Tongue (tissue), 1 donor: ENCODE measurements at regions not wholly inside any gene's neighbourhood (a gene's known extent, or its start where the extent isn't known, plus 50 kb on each side); places are given as distances from the start of the nearest gene placed in this dataset.
"Not testable (repeated sequence)": the region's sequence is repeated elsewhere in the genome, so short reads cannot be mapped to it uniquely, and the experiment has no call there.

ENCODE experiments used
- DNase-seq: peaks from one replicate; pipeline ENCODE4 v3.0.0-alpha.2; 2015

GRCh38 chr7:138169441-138169851, 93.2 kb downstream of the AKR1D1 start:
- DNase-seq, result no peak

GRCh38 chr7:138170298-138170697, 94.0 kb downstream of the AKR1D1 start:
- no peak for DNase-seq

DNA sequence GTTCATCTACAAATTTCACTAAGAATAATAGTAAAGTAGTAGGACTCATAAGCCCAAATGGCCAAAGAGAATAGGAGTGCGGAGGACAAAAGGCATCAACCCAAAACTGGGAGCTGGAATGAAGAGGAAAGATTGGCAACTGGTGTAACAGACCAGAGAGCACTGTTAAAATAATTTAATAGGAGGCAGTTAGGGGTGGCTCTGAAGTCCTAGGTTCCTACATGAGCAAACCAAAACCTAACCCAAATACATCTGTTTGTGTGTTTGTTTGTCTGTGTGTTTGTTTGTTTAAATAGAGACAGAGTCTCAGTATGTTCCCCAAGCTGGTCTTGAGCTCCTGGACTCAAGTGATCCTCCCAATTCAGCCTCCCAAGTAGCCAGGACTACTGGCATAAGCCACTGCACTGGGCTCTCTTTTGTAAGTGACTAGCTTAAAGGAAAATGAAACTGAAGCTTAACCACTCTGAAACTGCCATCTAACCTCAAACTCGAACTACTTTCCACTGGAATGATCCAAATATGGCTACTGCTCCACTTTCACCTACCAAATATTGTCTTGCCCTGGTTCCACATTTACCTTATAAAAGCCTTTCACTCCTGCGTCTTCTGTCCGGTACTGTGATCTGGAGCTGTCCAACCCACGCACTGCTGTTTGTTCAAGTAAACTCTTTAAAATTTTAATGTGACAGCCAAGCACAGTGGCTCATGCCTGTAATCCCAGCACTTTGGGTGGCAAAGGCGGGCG, 94.9 kb downstream of the AKR1D1 start:
- DNase-seq, result no peak

GRCh38 chr7:138173548-138173947, 97.3 kb downstream of the AKR1D1 start:
- no peak for DNase-seq

GRCh38 chr7:138176060-138176459, 99.8 kb downstream of the AKR1D1 start:
- DNase-seq, result no peak

DNA sequence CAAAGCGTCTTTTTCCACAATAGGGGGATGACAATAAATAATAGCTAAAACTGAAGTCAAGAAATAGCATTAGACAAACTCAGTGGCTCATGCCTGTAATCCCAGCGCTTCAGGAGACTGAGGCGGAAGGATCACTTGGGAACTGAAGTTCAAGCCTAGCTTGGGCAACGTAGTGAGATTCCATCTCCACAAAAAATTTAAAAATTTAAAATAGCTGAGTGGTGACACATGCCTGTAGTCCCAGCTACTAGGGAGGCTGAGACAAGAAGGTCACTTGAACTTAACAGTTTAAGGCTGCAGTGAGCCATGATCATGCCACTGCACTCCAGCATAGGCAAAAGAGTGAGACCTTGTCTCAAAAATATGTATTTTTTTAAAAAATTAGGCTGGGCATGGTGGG, 107.9 kb downstream of the AKR1D1 start:
- DNase-seq, result no peak

DNA sequence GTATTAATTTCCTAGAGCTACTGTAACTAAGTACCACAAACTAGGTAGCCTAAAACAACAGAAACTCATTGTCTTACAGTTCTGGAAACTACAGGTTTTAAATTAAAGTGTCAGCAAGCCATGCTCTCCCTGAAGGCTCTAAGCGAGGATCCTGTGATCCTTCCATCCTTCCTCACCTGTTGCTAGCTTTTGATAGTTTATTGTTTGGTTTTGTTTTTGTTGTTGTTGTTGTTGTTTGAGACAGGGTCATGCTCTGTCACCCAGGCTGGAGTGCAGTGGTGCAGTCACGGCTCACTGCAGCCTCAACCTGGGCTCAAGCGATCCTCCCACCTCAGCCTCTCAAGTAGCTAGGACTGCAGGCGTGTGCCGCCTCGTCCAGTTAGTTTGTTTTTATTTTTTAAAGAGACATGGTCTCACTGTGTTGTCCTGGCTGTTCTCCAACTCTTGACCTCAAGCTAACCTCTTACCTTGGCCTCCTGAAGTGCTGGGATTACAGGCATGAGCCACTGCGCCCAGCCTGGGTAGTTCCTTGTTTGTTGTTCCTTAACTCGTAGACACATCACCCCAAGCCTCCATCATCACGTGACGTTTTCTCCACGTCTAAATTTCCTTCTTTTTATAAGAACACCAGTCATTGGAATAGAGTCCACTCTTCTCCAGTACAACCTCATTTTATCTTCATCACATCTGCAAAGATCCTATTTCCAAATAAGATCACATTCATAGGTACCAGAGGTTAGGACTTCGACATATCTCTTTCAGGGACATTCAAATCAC, 109.1 kb downstream of the AKR1D1 start:
- no peak for DNase-seq

DNA sequence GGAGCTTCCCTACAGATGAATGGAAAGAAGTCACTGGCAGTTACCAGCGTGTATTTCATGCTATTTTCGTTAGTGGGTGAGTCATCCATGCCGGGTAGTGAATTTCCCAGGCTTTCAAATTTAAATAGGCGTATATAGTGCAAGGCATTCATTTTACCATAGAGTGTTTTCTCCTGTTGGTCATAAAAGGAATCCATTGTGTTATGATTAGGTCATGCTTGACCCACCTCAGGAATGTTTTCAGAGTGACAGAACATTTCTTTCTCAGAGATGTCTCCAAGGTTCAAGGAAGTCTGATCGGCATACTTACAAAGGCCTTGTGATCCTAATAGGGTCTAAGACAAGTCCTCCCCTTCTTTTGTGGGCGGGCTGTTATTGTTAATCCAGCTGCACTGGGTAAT, 110.7 kb downstream of the AKR1D1 start:
- peak; percentile 21 for DNase-seq

DNA sequence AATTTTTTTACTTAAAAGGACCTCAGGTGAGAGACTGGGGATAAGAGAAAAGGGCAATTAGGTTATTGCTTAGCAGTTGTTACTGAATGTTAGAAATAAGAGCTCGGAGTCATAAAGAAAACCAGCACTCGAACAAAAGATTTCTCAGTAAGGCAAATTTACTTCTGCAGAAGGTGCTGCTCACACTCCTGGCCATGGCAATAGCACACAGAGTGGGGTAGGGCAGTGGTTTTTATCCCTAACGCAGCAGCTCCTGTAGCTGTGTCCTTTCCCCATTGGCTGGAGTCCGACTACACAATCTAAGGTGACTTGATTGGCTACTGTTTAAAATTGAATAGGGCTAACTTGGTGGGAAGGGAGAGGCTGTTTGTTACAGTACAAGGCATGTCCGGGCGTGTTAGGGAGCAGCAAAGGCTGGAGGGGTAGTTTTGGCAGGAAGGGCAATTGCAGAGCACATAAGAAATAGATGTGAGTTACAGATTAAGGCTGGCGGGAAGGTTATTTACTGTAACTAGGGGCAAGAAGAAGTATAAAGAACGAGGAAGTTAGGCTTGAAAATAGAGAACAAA, 112.1 kb downstream of the AKR1D1 start:
- no peak for DNase-seq

GRCh38 chr7:138194567-138194966, 118.3 kb downstream of the AKR1D1 start:
- no peak for DNase-seq

- DNase-seq, result no peak
Observed at GRCh38 chr7:138195151-138195571, 118.9 kb downstream of the AKR1D1 start.

DNA sequence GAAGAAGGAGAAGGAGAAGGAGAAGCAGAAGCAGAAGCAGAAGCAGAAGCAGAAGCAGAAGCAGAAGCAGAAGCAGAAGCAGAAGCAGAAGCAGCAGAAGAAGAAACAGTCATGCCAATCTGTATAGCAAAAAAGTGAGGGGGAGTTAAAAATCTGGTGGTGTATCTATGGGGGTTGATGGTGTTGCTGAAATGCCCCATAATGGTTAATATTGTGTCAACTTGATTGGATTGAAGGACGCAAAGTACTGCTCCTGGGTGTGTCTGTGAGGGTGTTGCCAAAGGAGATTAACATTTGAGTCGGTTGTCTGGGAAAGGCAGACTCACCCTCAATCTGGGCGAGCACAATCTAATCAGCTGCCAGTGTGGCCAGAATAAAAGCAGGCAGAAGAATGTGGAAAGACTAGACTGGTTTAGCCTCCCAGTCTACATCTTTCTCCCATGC, 120.3 kb downstream of the AKR1D1 start:
- not testable (repeated sequence) for DNase-seq

DNA sequence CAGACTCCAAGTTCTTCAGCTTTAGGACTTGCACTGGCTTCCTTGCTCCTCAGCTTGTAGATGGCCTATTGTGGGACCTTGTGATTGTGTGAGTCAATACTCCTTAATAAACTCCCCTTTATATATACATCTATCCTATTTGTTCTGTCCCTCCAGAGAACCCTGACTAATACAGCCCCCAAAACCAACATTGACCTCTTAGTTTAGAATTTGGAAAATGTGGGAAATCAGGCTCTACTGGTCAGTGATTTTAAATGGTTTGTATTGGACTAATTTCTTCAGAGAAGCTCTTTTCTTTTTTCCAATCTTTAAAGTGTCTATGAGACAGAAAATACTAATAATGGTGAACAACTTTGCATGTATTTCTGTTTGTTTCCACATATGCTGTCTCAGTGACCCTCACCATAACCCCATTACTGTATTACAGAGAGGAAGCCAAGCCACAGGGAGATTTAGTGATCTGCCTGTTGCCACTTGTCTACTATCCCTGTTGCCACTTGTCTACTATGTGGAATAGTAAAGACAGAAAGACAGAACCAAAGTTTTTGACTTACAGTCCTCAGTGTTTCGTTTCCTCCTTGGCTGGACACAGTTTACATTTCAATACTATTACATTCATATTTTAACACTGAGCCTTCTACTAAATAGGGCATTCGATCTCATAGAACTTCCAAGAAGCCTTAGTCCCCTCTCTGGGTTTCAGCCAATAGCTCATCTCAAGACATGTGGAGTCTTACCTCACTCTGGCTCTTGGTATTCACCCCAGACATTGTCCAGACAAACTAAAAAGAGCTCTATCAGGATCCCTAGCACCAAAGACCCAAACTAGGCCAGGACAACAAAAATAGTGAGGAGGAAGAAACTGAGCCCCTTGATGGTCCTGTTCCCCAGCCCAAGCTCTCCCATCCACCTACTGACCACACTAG, 121.0 kb downstream of the AKR1D1 start:
- DNase-seq, result no peak

- peak; percentile 35 for DNase-seq
Observed at GRCh38 chr7:138204285-138204981, 128.2 kb downstream of the AKR1D1 start.

GRCh38 chr7:138204982-138205298, 128.7 kb downstream of the AKR1D1 start:
- no peak for DNase-seq

DNA sequence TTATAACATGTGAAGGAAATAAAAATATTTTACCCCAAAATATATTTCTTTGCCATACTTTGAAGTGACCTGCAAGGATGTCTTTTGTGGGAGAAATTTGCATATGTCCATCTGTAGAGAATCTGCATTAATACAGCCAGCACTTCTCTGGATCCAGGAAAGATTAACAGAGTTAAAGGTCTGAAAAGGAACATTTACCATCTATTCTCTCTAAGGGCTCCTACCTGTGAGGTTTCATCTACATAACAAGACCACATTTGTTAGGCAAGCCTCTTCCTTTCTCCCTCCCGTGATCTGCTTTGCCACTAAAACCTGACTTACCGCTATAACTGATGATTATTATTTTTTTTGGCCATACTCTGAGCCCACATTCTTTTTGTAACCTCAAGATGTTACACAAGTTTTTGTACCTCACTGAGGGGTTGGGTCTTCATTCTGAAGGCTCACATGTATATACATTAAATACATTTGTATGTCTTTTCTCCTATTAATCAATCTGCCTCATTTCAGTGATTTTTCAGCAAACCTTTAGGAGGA, 129.4 kb downstream of the AKR1D1 start:
- DNase-seq, result no peak

- no peak for DNase-seq
Observed at GRCh38 chr7:138207555-138207971, 131.3 kb downstream of the AKR1D1 start.

DNA sequence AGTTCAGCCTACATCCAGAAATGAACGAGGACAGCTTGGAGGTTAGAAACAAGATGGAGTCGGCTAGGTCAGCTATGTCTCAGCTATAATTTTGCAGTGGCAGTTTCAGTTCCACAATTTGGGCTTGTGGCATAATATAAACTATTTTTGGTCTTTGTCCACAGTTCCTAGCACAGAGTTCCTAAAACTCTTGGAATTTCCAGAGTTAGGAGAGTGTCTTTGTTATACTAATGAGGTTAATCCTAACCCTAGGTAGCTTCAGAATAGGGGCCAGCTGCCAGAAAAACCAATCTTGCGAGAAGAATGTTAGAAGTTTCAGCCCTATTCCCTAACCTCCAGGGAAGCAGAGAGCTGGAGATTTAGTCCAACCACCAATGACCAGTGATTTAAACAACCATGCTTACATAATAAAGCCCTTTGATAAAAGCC, 131.9 kb downstream of the AKR1D1 start:
- no peak for DNase-seq

GRCh38 chr7:138208864-138209263, 132.6 kb downstream of the AKR1D1 start:
- no peak for DNase-seq

DNA sequence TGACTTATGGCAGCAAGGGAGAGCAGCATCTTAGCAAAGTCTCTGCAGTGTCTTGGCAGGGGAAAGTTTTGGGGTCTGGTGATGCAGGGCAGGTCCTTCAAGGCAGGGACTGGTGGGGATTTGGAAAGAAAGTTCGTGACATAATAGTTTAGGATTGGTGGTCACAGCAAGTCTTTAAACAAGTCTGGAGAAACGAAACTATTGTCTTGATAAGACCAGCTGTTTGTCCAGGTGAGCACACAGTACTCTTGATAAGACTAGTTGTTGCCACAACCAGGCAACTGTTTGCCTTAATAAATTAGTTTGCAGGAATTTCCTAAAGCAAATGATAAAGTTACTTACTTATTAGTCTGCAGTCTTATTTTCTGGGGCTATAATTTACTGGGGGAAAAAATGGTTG, 136.1 kb downstream of the AKR1D1 start:
- no peak for DNase-seq

- DNase-seq, result no peak
Observed at GRCh38 chr7:138214926-138215325, 138.7 kb downstream of the AKR1D1 start.
